ENCODE measurements at regions not wholly inside any gene's neighbourhood (a gene's known extent, or its start where the extent isn't known, plus 50 kb on each side); places are given as distances from the start of the nearest gene placed in this dataset.
A peak's percentile ranks its signal among the peaks of the same experiment; 100 is the strongest.

DNA sequence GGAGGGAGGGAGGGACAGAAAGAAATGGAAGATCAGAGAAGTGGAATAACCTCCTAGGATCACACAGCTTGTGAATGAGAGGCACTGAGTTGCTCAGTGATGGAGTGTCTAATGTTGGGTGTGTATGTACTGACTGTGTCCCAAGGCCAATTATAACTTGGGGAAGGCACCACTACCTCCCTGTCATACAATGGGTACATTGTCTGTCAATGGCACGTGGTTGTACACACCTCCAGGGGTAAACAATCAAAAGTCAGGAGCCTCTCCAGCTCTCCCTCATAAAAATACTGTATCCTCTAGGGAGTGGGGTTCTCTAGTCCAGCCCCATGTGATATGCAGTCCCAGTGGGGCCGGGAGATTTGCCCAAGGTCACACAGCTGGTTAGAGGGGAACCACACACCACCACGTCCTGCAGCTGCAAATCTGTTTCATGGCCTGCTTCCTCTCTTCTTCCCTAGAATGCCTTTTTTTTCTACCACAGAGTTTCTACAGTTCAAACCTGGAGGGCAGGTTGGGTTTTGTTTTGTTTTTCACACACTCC is 112.5 kb downstream of the SNX5 start:
- WGBS, 3 donors = 38 to 45% (median 41%) methylated on average over 3 of the region's 3 CpGs
- Histone ChIP-seq H3K4me1 (peaks cover 11% of the 10 kb centered on the region), H3K27ac (no peak overlapping the region), H3K36me3 (ENCODE audit: insufficient read depth in 1 of 2, low read depth in 1 of 2) (no peaks in the 10 kb centered on the region), H3K9me3 (no peaks in the 10 kb centered on the region), H3K4me3 (no peak overlapping the region), H3K27me3 (ENCODE audit: insufficient read depth in 3 of 3, low read length in 2 of 3) (no peaks in the 10 kb centered on the region)
- TF ChIP-seq, protein P1, sequence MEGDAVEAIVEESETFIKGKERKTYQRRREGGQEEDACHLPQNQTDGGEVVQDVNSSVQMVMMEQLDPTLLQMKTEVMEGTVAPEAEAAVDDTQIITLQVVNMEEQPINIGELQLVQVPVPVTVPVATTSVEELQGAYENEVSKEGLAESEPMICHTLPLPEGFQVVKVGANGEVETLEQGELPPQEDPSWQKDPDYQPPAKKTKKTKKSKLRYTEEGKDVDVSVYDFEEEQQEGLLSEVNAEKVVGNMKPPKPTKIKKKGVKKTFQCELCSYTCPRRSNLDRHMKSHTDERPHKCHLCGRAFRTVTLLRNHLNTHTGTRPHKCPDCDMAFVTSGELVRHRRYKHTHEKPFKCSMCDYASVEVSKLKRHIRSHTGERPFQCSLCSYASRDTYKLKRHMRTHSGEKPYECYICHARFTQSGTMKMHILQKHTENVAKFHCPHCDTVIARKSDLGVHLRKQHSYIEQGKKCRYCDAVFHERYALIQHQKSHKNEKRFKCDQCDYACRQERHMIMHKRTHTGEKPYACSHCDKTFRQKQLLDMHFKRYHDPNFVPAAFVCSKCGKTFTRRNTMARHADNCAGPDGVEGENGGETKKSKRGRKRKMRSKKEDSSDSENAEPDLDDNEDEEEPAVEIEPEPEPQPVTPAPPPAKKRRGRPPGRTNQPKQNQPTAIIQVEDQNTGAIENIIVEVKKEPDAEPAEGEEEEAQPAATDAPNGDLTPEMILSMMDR (IDR thresholded peaks at IDR 0.05) = no peak
- no peak for ATAC-seq
- DNase-seq = no peak
- intact Hi-C loops (cut with DNase I) = no loop called here

DNA sequence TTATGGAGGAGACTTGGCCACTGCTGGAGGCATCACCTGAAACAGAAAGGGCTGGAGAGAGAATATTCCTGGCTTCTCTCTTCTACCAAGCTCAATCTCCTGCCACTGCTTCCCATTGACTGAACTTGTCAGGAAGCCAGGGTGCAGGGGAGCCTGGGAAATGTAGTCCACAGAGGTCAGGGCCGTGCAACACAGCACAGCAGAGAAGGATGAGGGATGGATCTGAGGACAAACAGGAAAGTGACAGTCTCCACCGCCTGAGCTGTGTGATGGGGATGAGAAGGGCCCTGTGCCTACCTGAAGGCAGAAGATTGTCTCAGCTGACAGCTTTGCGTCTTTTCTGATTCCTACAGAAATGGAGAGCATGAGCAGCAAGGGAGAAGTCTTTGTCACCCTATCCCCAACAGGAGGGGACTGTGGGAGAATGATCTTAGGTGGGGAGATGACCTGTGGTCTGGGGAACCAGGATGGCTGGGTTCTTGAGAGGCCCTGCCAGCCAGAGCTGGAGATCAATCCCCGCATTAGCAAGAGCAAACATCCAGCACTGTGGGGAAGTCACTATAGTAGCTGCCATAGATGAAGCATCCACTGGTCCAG is 114.2 kb downstream of the SNX5 start:
- DNase-seq (peak in 1 of 2 donors; percentile 79), ATAC-seq (peak in 3 of 4 donors; percentile 52 to 66 (median 57))
- TF ChIP-seq, protein P1 (IDR thresholded peaks at IDR 0.05) = no peak
- H3K27ac ChIP-seq = no peak overlapping the region
- H3K4me3 ChIP-seq = no peak overlapping the region
- no peaks in the 10 kb centered on the region for H3K36me3 ChIP-seq (ENCODE audit: insufficient read depth in 1 of 2, low read depth in 1 of 2)
- H3K9me3 ChIP-seq = no peaks in the 10 kb centered on the region
- WGBS, 3 donors = 48 to 62% (median 57%) methylated on average over 4 of the region's 4 CpGs
- no peaks in the 10 kb centered on the region for H3K27me3 ChIP-seq (ENCODE audit: insufficient read depth in 3 of 3, low read length in 2 of 3)
- H3K4me1 ChIP-seq = peaks cover 3% of the 10 kb centered on the region
- intact Hi-C loops (cut with DNase I) = no loop called here

DNA sequence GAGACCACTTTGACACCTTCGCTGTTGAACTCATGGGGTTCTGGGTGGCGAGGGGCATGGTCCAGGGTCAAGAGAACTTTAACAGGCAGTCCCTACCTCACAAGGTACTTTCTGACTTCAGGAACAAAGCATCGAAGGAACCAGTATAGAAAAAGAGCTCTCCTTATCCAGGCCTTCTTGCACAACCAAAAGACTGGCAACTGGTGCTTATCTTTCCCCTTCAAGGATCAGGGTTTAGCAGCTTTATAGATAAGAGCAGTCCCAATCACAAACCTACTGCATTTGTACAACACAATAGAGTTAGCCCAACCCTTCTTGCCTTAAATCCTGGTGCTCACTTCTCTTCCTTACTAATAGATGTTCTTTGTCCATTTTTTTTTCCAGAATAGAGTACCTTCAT is 116.3 kb downstream of the SNX5 start:
- Histone ChIP-seq H3K27ac (no peak overlapping the region), H3K36me3 (ENCODE audit: insufficient read depth in 1 of 2, low read depth in 1 of 2) (no peaks in the 10 kb centered on the region), H3K4me3 (no peak overlapping the region), H3K4me1 (no peaks in the 10 kb centered on the region), H3K9me3 (no peaks in the 10 kb centered on the region), H3K27me3 (ENCODE audit: insufficient read depth in 3 of 3, low read length in 2 of 3) (no peaks in the 10 kb centered on the region)
- ATAC-seq (no peak), DNase-seq (no peak)
- TF ChIP-seq, protein P1 (IDR thresholded peaks at IDR 0.05) = no peak
- intact Hi-C loops (cut with DNase I) = no loop called here
- 96 to 98% (median 97%) methylated on average over 3 of the region's 3 CpGs for WGBS, 3 donors

DNA sequence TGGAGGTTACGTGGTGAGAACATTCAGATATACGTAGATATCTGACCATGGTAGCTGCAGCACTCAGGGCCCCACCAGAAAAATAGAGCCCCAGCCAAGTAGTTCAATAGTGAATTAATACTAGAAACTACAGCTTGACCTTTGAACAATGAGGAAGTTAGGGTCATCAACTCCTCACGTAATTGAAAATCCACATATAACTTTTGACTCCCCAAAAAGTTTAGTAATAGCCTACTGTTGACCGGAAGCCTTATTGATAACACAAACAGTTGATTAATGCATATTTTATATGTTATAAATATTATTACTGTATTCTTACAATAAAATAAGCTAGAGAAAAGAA is 117.9 kb downstream of the SNX5 start:
- intact Hi-C loops (cut with DNase I) = no loop called here
- Histone ChIP-seq H3K4me3 (no peak overlapping the region), H3K36me3 (ENCODE audit: insufficient read depth in 1 of 2, low read depth in 1 of 2) (no peaks in the 10 kb centered on the region), H3K27me3 (ENCODE audit: insufficient read depth in 3 of 3, low read length in 2 of 3) (no peaks in the 10 kb centered on the region), H3K27ac (peak overlapping the region; percentile 74), H3K4me1 (no peaks in the 10 kb centered on the region), H3K9me3 (no peaks in the 10 kb centered on the region)
- DNase-seq (no peak), ATAC-seq (no peak)
- TF ChIP-seq, protein P1 (IDR thresholded peaks at IDR 0.05) = no peak
- 56 to 72% (median 62%) methylated on average over 4 of the region's 4 CpGs for WGBS, 3 donors
